ENCODE measurements at regions not wholly inside any gene's neighbourhood (a gene's known extent, or its start where the extent isn't known, plus 50 kb on each side); places are given as distances from the start of the nearest gene placed in this dataset.
"Not testable (repeated sequence)": the region's sequence is repeated elsewhere in the genome, so short reads cannot be mapped to it uniquely, and the experiment has no call there.

DNA sequence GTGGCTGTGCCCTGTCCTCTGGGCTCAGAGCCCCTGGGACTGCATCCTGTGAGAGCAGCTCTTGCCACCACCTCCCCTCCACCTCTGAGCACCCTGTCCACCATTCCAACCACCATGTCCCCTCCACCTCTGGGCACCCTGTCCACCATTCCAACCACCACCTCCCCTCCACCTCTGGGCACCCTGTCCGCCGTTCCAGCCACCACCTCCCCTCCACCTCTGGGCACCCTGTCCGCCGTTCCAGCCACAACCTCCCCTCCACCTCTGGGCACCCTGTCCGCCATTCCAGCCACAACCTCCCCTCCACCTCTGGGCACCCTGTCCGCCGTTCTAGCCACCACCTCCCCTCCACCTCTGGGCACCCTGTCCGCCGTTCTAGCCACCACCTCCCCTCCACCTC lies 313.7 kb upstream of the MYT1L start:
- H3K36me3 Mint-ChIP-seq; H3K4me3 ChIP-seq (ENCODE audit: low read length); H3K27me3 ChIP-seq (ENCODE audit: insufficient read depth, low read length, poor library complexity, severe bottlenecking); POLR2A ChIA-PET; H3K4me1 Mint-ChIP-seq; H3K36me3 ChIP-seq (ENCODE audit: insufficient read depth, low read length); H3K9me3 Mint-ChIP-seq; CTCF ChIA-PET; DNase-seq; H3K27ac ChIP-seq (ENCODE audit: low read depth, low read length); H3K9me3 ChIP-seq (ENCODE audit: low read length); H3K27ac Mint-ChIP-seq; H3K27me3 Mint-ChIP-seq; H3K4me3 Mint-ChIP-seq: not testable (repeated sequence)
- H3K4me1 ChIP-seq (ENCODE audit: insufficient read depth, low read length): peaks cover 27% of the 10 kb centered on the region

GRCh38 chr2:2644040-2644439 lies 313.0 kb upstream of the MYT1L start:
- Mint-ChIP-seq H3K9me3 (peaks cover 0 to 7% (median 0%) of the 10 kb centered on the region in 5 donors), H3K36me3 (no peaks in the 10 kb centered on the region), H3K27ac (no peak overlapping the region), H3K27me3 (peaks cover 1 to 4% of the 10 kb centered on the region in 2 donors), H3K4me1 (peaks cover 0 to 9% (median 9%) of the 10 kb centered on the region in 3 donors), H3K4me3 (no peak overlapping the region)
- H3K36me3 ChIP-seq (ENCODE audit: insufficient read depth, low read length): no peaks in the 10 kb centered on the region
- ChIA-PET POLR2A (no interaction called here), CTCF (no interaction called here)
- H3K4me3 ChIP-seq (ENCODE audit: low read length): no peak overlapping the region
- H3K9me3 ChIP-seq (ENCODE audit: low read length): no peaks in the 10 kb centered on the region
- peaks cover 27% of the 10 kb centered on the region for H3K4me1 ChIP-seq (ENCODE audit: insufficient read depth, low read length)
- H3K27me3 ChIP-seq (ENCODE audit: insufficient read depth, low read length, poor library complexity, severe bottlenecking): no peaks in the 10 kb centered on the region
- no peak overlapping the region for H3K27ac ChIP-seq (ENCODE audit: low read depth, low read length)
- no peak for DNase-seq

GRCh38 chr2:2642906-2643890 lies 312.1 kb upstream of the MYT1L start:
- H3K27ac ChIP-seq (ENCODE audit: low read depth, low read length): no peak overlapping the region
- Mint-ChIP-seq H3K27me3 (peaks cover 3 to 4% of the 10 kb centered on the region in 2 donors), H3K9me3 (peaks cover 0 to 2% (median 0%) of the 10 kb centered on the region in 5 donors), H3K4me3 (no peak overlapping the region), H3K36me3 (no peaks in the 10 kb centered on the region), H3K4me1 (peaks cover 0 to 9% (median 9%) of the 10 kb centered on the region in 3 donors), H3K27ac (no peak overlapping the region)
- no peaks in the 10 kb centered on the region for H3K36me3 ChIP-seq (ENCODE audit: insufficient read depth, low read length)
- no peak overlapping the region for H3K4me3 ChIP-seq (ENCODE audit: low read length)
- H3K9me3 ChIP-seq (ENCODE audit: low read length): no peaks in the 10 kb centered on the region
- no peak for DNase-seq
- ChIA-PET CTCF (no interaction called here), POLR2A (no interaction called here)
- H3K4me1 ChIP-seq (ENCODE audit: insufficient read depth, low read length): peaks cover 27% of the 10 kb centered on the region
- H3K27me3 ChIP-seq (ENCODE audit: insufficient read depth, low read length, poor library complexity, severe bottlenecking): no peaks in the 10 kb centered on the region

- Mint-ChIP-seq H3K36me3 (no peaks in the 10 kb centered on the region), H3K27ac (no peak overlapping the region), H3K27me3 (peaks cover 3 to 6% of the 10 kb centered on the region in 2 donors), H3K4me3 (no peak overlapping the region), H3K9me3 (peaks cover 0 to 2% (median 0%) of the 10 kb centered on the region in 5 donors), H3K4me1 (peaks cover 0 to 7% (median 4%) of the 10 kb centered on the region in 3 donors)
- ChIA-PET POLR2A (no interaction called here), CTCF (no interaction called here)
- Histone ChIP-seq H3K36me3 (ENCODE audit: insufficient read depth, low read length) (no peaks in the 10 kb centered on the region), H3K27me3 (ENCODE audit: insufficient read depth, low read length, poor library complexity, severe bottlenecking) (no peaks in the 10 kb centered on the region), H3K4me1 (ENCODE audit: insufficient read depth, low read length) (peaks cover 13% of the 10 kb centered on the region), H3K9me3 (ENCODE audit: low read length) (no peaks in the 10 kb centered on the region), H3K4me3 (ENCODE audit: low read length) (no peak overlapping the region), H3K27ac (ENCODE audit: low read depth, low read length) (no peak overlapping the region)
- DNase-seq: no peak
These were observed 310.7 kb upstream of the MYT1L start for GRCh38 chr2:2641541-2642410.

GRCh38 chr2:2640818-2641217 lies 309.7 kb upstream of the MYT1L start:
- DNase-seq: no peak
- Histone ChIP-seq H3K4me3 (ENCODE audit: low read length) (no peak overlapping the region), H3K27me3 (ENCODE audit: insufficient read depth, low read length, poor library complexity, severe bottlenecking) (no peaks in the 10 kb centered on the region), H3K9me3 (ENCODE audit: low read length) (no peaks in the 10 kb centered on the region), H3K27ac (ENCODE audit: low read depth, low read length) (no peak overlapping the region), H3K4me1 (ENCODE audit: insufficient read depth, low read length) (peaks cover 8% of the 10 kb centered on the region), H3K36me3 (ENCODE audit: insufficient read depth, low read length) (no peaks in the 10 kb centered on the region)
- H3K27ac Mint-ChIP-seq: no peak overlapping the region
- H3K9me3 Mint-ChIP-seq: peaks cover 0 to 2% (median 0%) of the 10 kb centered on the region in 5 donors
- H3K36me3 Mint-ChIP-seq: no peaks in the 10 kb centered on the region
- H3K4me3 Mint-ChIP-seq: no peak overlapping the region
- peaks cover 3 to 6% of the 10 kb centered on the region in 2 donors for H3K27me3 Mint-ChIP-seq
- no peaks in the 10 kb centered on the region for H3K4me1 Mint-ChIP-seq
- ChIA-PET POLR2A (no interaction called here), CTCF (no interaction called here)

- ChIA-PET POLR2A (no interaction called here), CTCF (no interaction called here)
- Mint-ChIP-seq H3K9me3 (peaks cover 0 to 2% (median 0%) of the 10 kb centered on the region in 5 donors), H3K27ac (no peak overlapping the region), H3K4me1 (no peaks in the 10 kb centered on the region), H3K27me3 (peaks cover 3 to 6% of the 10 kb centered on the region in 2 donors), H3K4me3 (no peak overlapping the region), H3K36me3 (no peaks in the 10 kb centered on the region)
- no peak for DNase-seq
- peaks cover 4% of the 10 kb centered on the region for H3K4me1 ChIP-seq (ENCODE audit: insufficient read depth, low read length)
- H3K27ac ChIP-seq (ENCODE audit: low read depth, low read length): no peak overlapping the region
- H3K9me3 ChIP-seq (ENCODE audit: low read length): no peaks in the 10 kb centered on the region
- no peak overlapping the region for H3K4me3 ChIP-seq (ENCODE audit: low read length)
- H3K27me3 ChIP-seq (ENCODE audit: insufficient read depth, low read length, poor library complexity, severe bottlenecking): no peaks in the 10 kb centered on the region
- H3K36me3 ChIP-seq (ENCODE audit: insufficient read depth, low read length): no peaks in the 10 kb centered on the region
These were observed 309.3 kb upstream of the MYT1L start for GRCh38 chr2:2640371-2640770.

GRCh38 chr2:2639251-2640139 lies 308.4 kb upstream of the MYT1L start:
- no peaks in the 10 kb centered on the region for H3K27me3 ChIP-seq (ENCODE audit: insufficient read depth, low read length, poor library complexity, severe bottlenecking)
- no peak overlapping the region for H3K4me3 ChIP-seq (ENCODE audit: low read length)
- POLR2A ChIA-PET: no interaction called here
- no peaks in the 10 kb centered on the region for H3K4me1 ChIP-seq (ENCODE audit: insufficient read depth, low read length)
- H3K4me1 Mint-ChIP-seq: no peaks in the 10 kb centered on the region
- peaks cover 0 to 2% (median 0%) of the 10 kb centered on the region in 5 donors for H3K9me3 Mint-ChIP-seq
- peak overlapping the region in 1 of 8 donors; percentile 9 for H3K27ac Mint-ChIP-seq
- H3K36me3 Mint-ChIP-seq: no peaks in the 10 kb centered on the region
- no peak for DNase-seq
- H3K36me3 ChIP-seq (ENCODE audit: insufficient read depth, low read length): no peaks in the 10 kb centered on the region
- CTCF ChIA-PET: no interaction called here
- H3K27ac ChIP-seq (ENCODE audit: low read depth, low read length): no peak overlapping the region
- no peaks in the 10 kb centered on the region for H3K9me3 ChIP-seq (ENCODE audit: low read length)
- H3K4me3 Mint-ChIP-seq: no peak overlapping the region
- H3K27me3 Mint-ChIP-seq: peaks cover 3 to 6% of the 10 kb centered on the region in 2 donors
